ENCODE measurements at regions not wholly inside any gene's neighbourhood (a gene's known extent, or its start where the extent isn't known, plus 50 kb on each side); places are given as distances from the start of the nearest gene placed in this dataset.

- no peak for TF ChIP-seq CTCF (IDR thresholded peaks at IDR 0.05)
- no peak for TF ChIP-seq POLR2A (IDR thresholded peaks at IDR 0.05)
These were observed 116.5 kb upstream of the ARG1 start for GRCh38 chr6:131456565-131456964.

All from ovary (tissue), 3 donors.